ENCODE measurements at regions not wholly inside any gene's neighbourhood (a gene's known extent, or its start where the extent isn't known, plus 50 kb on each side); places are given as distances from the start of the nearest gene placed in this dataset.
"Not testable (repeated sequence)": the region's sequence is repeated elsewhere in the genome, so short reads cannot be mapped to it uniquely, and the experiment has no call there.

- intact Hi-C loops (cut with micrococcal nuclease) = no loop called here
- no peaks in the 10 kb centered on the region for H3K4me1 ChIP-seq
- H3K27ac ChIP-seq (replicated peaks) = no peak overlapping the region
- no peak for DNase-seq
- no peak overlapping the region for H3K4me3 ChIP-seq
- H3K9me3 ChIP-seq (replicated peaks) = no peaks in the 10 kb centered on the region
- no peaks in the 10 kb centered on the region for H3K36me3 ChIP-seq
- peaks cover 23% of the 10 kb centered on the region for H3K27me3 ChIP-seq (ENCODE audit: low read depth)
- TF ChIP-seq CTCF (IDR thresholded peaks at IDR 0.05; ENCODE audit: borderline replicate concordance) = no peak
These were observed 555.8 kb downstream of the RBFOX1 start for GRCh38 chr16:7888411-7888810.

GRCh38 chr16:7887316-7887715 lies 554.7 kb downstream of the RBFOX1 start:
- Histone ChIP-seq H3K27me3 (ENCODE audit: low read depth) (peaks cover 34% of the 10 kb centered on the region), H3K4me1 (no peaks in the 10 kb centered on the region), H3K27ac (replicated peaks) (no peak overlapping the region), H3K9me3 (replicated peaks) (no peaks in the 10 kb centered on the region), H3K36me3 (no peaks in the 10 kb centered on the region), H3K4me3 (no peak overlapping the region)
- no peak for TF ChIP-seq CTCF (IDR thresholded peaks at IDR 0.05; ENCODE audit: borderline replicate concordance)
- intact Hi-C loops (cut with micrococcal nuclease) = no loop called here
- no peak for DNase-seq

GRCh38 chr16:7871979-7872378 lies 539.3 kb downstream of the RBFOX1 start:
- DNase-seq = no peak
- TF ChIP-seq CTCF (IDR thresholded peaks at IDR 0.05; ENCODE audit: borderline replicate concordance) = no peak
- Histone ChIP-seq H3K27me3 (ENCODE audit: low read depth) (no peaks in the 10 kb centered on the region), H3K27ac (replicated peaks) (no peak overlapping the region), H3K4me3 (no peak overlapping the region), H3K9me3 (replicated peaks) (peaks cover 19% of the 10 kb centered on the region), H3K4me1 (no peaks in the 10 kb centered on the region), H3K36me3 (no peaks in the 10 kb centered on the region)
- intact Hi-C loops (cut with micrococcal nuclease) = no loop called here

- Histone ChIP-seq H3K27me3 (ENCODE audit: low read depth) (no peaks in the 10 kb centered on the region), H3K27ac (replicated peaks) (no peak overlapping the region), H3K4me1 (no peaks in the 10 kb centered on the region), H3K4me3 (no peak overlapping the region), H3K9me3 (replicated peaks) (peaks cover 16% of the 10 kb centered on the region), H3K36me3 (no peaks in the 10 kb centered on the region)
- DNase-seq = no peak
- no peak for TF ChIP-seq CTCF (IDR thresholded peaks at IDR 0.05; ENCODE audit: borderline replicate concordance)
- intact Hi-C loops (cut with micrococcal nuclease) = no loop called here
These were observed 538.7 kb downstream of the RBFOX1 start for GRCh38 chr16:7871371-7871770.

- no peak for TF ChIP-seq CTCF (IDR thresholded peaks at IDR 0.05; ENCODE audit: borderline replicate concordance)
- H3K9me3 ChIP-seq (replicated peaks) = no peaks in the 10 kb centered on the region
- H3K36me3 ChIP-seq = no peaks in the 10 kb centered on the region
- no peaks in the 10 kb centered on the region for H3K27me3 ChIP-seq (ENCODE audit: low read depth)
- no peak overlapping the region for H3K4me3 ChIP-seq
- DNase-seq = no peak
- intact Hi-C loops (cut with micrococcal nuclease) = no loop called here
- H3K27ac ChIP-seq (replicated peaks) = no peak overlapping the region
- H3K4me1 ChIP-seq = no peaks in the 10 kb centered on the region
These were observed 535.2 kb downstream of the RBFOX1 start for GRCh38 chr16:7867831-7868230.

- intact Hi-C loops (cut with micrococcal nuclease) = no loop called here
- Histone ChIP-seq H3K4me1 (no peaks in the 10 kb centered on the region), H3K36me3 (no peaks in the 10 kb centered on the region), H3K27me3 (ENCODE audit: low read depth) (no peaks in the 10 kb centered on the region), H3K27ac (replicated peaks) (no peak overlapping the region), H3K4me3 (no peak overlapping the region), H3K9me3 (replicated peaks) (no peaks in the 10 kb centered on the region)
- no peak for TF ChIP-seq CTCF (IDR thresholded peaks at IDR 0.05; ENCODE audit: borderline replicate concordance)
- no peak for DNase-seq
These were observed 533.5 kb downstream of the RBFOX1 start for GRCh38 chr16:7866144-7866543.

GRCh38 chr16:7865393-7865792 lies 532.7 kb downstream of the RBFOX1 start:
- H3K4me1 ChIP-seq; H3K9me3 ChIP-seq (replicated peaks); H3K27ac ChIP-seq (replicated peaks); H3K4me3 ChIP-seq; intact Hi-C loops (cut with micrococcal nuclease); DNase-seq; H3K36me3 ChIP-seq; H3K27me3 ChIP-seq (ENCODE audit: low read depth): not testable (repeated sequence)
